ENCODE measurements at regions not wholly inside any gene's neighbourhood (a gene's known extent, or its start where the extent isn't known, plus 50 kb on each side); places are given as distances from the start of the nearest gene placed in this dataset.

- no peak for DNase-seq (ENCODE audit: low read depth)
- no peak for TF ChIP-seq CTCF (conservative IDR thresholded peaks at IDR 0.05; ENCODE audit: low read depth, low read length)
Observed at GRCh38 chr1:222251847-222252246, 296.1 kb downstream of the HHIPL2 start.

GRCh38 chr1:222250376-222250775 is 297.5 kb downstream of the HHIPL2 start:
- TF ChIP-seq CTCF (conservative IDR thresholded peaks at IDR 0.05; ENCODE audit: low read depth, low read length): no peak
- no peak overlapping the region for H3K4me3 ChIP-seq (ENCODE audit: low read depth, low read length)
- no peak for DNase-seq (ENCODE audit: low read depth)

More at GRCh38 chr1:222251847-222252246, 296.1 kb downstream of the HHIPL2 start:
- no peak overlapping the region for H3K4me3 ChIP-seq (ENCODE audit: low read depth, low read length)

- H3K4me3 ChIP-seq (ENCODE audit: low read depth, low read length): no peak overlapping the region
- no peak for DNase-seq (ENCODE audit: low read depth)
- TF ChIP-seq CTCF (conservative IDR thresholded peaks at IDR 0.05; ENCODE audit: low read depth, low read length): no peak
Observed at GRCh38 chr1:222247811-222248310, 300.0 kb downstream of the HHIPL2 start.

GRCh38 chr1:222247081-222247480 is 300.8 kb downstream of the HHIPL2 start:
- DNase-seq (ENCODE audit: low read depth): no peak
- no peak overlapping the region for H3K4me3 ChIP-seq (ENCODE audit: low read depth, low read length)
- no peak for TF ChIP-seq CTCF (conservative IDR thresholded peaks at IDR 0.05; ENCODE audit: low read depth, low read length)

- no peak for DNase-seq (ENCODE audit: low read depth)
- no peak overlapping the region for H3K4me3 ChIP-seq (ENCODE audit: low read depth, low read length)
- TF ChIP-seq CTCF (conservative IDR thresholded peaks at IDR 0.05; ENCODE audit: low read depth, low read length): no peak
Observed at GRCh38 chr1:222243902-222244301, 304.0 kb downstream of the HHIPL2 start.

GRCh38 chr1:222242492-222242891 is 305.4 kb downstream of the HHIPL2 start:
- no peak for TF ChIP-seq CTCF (conservative IDR thresholded peaks at IDR 0.05; ENCODE audit: low read depth, low read length)
- no peak for DNase-seq (ENCODE audit: low read depth)
- H3K4me3 ChIP-seq (ENCODE audit: low read depth, low read length): no peak overlapping the region

GRCh38 chr1:222241410-222241809 is 306.5 kb downstream of the HHIPL2 start:
- no peak for DNase-seq (ENCODE audit: low read depth)
- TF ChIP-seq CTCF (conservative IDR thresholded peaks at IDR 0.05; ENCODE audit: low read depth, low read length): no peak
- H3K4me3 ChIP-seq (ENCODE audit: low read depth, low read length): no peak overlapping the region
